Activated naive CD8-positive, alpha-beta T cell treated with anti-CD3 and anti-CD28 coated beads, Interleukin-2, amount 50 U/mL, for 24 hours (primary cell): ENCODE measurements at regions not wholly inside any gene's neighbourhood (a gene's known extent, or its start where the extent isn't known, plus 50 kb on each side); places are given as distances from the start of the nearest gene placed in this dataset.

Experiments used
- ATAC-seq: fragments of 150-1000 bp; cut with Tn5 transposase; one replicate; pipeline ENCODE4 v1.10.0; 2021
- DNase-seq: peaks from one replicate; pipeline ENCODE4 v3.0.0; 2021
- H3K27ac Mint-ChIP-seq: one replicate; pipeline ENCODE4 v1.8.0; 2021; ENCODE audit warnings: mild to moderate bottlenecking, mixed read lengths
- H3K27me3 Mint-ChIP-seq: one replicate; pipeline ENCODE4 v1.8.0; 2021; ENCODE audit warnings: mixed read lengths
- H3K36me3 Mint-ChIP-seq: one replicate; pipeline ENCODE4 v1.8.0; 2021; ENCODE audit warnings: low read depth, mixed read lengths
- H3K4me1 Mint-ChIP-seq: one replicate; pipeline ENCODE4 v1.8.0; 2021; ENCODE audit warnings: mixed read lengths
- H3K4me3 Mint-ChIP-seq: one replicate; pipeline ENCODE4 v1.8.0; 2021; ENCODE audit warnings: mild to moderate bottlenecking, moderate library complexity, mixed read lengths
- H3K9me3 Mint-ChIP-seq: one replicate; pipeline ENCODE4 v1.8.0; 2021; ENCODE audit warnings: mixed read lengths

DNA sequence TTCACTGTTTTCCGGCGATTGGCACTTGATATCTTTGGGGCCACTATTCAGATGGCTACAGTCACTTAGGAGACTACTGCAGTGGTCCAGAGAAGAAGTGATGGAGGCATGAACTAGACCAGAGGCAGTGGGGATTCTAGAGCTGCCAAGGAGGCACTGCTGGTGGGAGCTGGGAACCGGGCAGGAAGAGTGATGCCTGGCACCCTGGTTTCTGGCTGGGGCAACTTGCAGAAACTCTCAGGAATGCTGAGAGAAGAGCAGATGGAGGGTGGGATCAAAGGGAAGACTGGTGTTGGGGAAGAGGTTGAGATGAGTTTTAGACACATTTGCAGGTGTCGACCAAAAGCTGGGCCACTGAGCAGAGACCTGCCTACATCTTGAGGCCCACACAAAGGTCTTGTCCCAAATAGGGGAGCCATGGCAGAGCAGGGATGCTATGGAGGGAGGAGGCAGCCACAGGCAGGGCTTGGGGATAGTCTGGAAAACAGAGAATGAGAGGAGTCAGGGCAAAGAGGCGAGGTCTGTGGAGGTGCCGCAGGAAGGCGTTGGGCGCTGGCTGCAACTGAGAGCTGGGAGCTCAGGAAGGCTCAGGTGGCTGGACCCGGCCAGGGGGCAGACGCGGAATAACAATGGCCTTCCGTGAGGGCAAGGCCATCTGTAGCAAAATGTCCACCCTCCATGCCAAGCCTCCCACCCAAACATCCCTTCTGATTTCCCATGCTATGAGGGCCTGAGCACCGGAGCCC lies 118.9 kb downstream of the TOMM20 start:
- peak overlapping the region; percentile 91 for H3K27ac Mint-ChIP-seq
- DNase-seq (no peak), ATAC-seq (no peak)
- peaks cover 21% of the 10 kb centered on the region for H3K36me3 Mint-ChIP-seq
- peaks cover 16% of the 10 kb centered on the region for H3K9me3 Mint-ChIP-seq
- H3K4me1 Mint-ChIP-seq = peaks cover 97% of the 10 kb centered on the region
- H3K4me3 Mint-ChIP-seq = no peak overlapping the region
- H3K27me3 Mint-ChIP-seq = peaks cover 4% of the 10 kb centered on the region

DNA sequence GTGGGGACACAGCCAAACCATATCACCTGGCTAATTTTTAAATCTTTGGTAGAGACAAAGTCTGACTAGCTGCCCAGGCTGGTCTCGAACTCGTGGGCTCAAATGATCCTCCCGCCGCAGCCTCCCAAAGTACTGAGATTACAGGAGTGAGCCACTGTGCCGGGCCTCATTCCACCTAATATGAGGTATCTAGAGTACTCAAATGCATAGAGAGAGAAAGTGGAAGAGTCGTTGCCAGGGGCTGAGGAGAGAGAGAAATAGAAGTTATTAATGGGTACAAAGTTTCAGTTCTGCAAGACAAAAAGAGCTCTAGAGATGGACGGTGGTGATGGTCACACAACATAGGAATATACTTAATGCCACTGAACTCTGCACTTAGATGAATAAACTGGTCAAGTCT lies 119.6 kb downstream of the TOMM20 start:
- Mint-ChIP-seq H3K4me3 (no peak overlapping the region), H3K27ac (peak overlapping the region; percentile 32), H3K36me3 (peaks cover 21% of the 10 kb centered on the region), H3K4me1 (peaks cover 94% of the 10 kb centered on the region), H3K27me3 (peaks cover 4% of the 10 kb centered on the region), H3K9me3 (peaks cover 16% of the 10 kb centered on the region)
- no peak for DNase-seq
- ATAC-seq = no peak

DNA sequence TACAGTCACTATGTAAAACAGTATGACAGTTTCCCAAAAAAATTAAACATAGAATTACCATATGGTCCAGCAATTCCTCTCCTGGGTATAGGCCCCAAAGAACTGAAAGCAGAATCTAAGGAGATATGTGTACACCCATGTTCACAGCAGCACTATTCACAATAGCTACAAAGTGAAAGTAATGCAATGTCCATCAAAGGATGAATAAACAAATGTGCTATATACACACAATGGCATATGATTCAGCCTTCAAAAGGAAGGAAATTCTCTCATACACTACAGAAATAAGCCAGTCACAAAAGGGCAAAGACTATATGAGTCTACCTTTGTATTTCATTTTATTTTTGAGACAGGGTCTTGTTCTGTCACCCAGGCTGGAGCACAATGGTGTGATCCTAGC lies 120.4 kb downstream of the TOMM20 start:
- Mint-ChIP-seq H3K36me3 (peaks cover 21% of the 10 kb centered on the region), H3K9me3 (peaks cover 16% of the 10 kb centered on the region), H3K27ac (peak overlapping the region; percentile 83), H3K4me1 (peaks cover 88% of the 10 kb centered on the region), H3K27me3 (peaks cover 4% of the 10 kb centered on the region), H3K4me3 (no peak overlapping the region)
- no peak for DNase-seq
- ATAC-seq = no peak

DNA sequence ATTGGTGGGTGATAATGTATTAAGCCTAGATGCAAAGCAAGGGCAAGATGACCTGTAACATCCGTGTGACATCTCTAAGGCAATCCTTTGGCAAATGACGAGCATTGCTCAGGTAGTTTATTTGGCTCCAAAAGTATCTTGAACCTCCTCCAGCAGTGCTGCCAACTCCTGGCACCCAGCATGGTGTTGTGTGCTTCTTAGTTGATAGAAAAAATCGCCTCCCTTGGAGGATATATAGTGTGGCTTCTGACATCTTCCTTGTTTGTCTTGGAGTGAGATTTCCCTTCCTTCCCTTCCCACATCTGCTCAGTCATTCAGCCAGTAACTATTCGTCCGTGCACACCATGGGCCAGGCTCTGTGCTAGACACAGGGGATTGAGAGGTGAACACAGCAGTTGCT lies 121.8 kb downstream of the TOMM20 start:
- Mint-ChIP-seq H3K4me3 (no peak overlapping the region), H3K4me1 (peaks cover 85% of the 10 kb centered on the region), H3K9me3 (peaks cover 16% of the 10 kb centered on the region), H3K27ac (no peak overlapping the region), H3K36me3 (peaks cover 22% of the 10 kb centered on the region), H3K27me3 (peaks cover 3% of the 10 kb centered on the region)
- ATAC-seq (no peak), DNase-seq (no peak)

DNA sequence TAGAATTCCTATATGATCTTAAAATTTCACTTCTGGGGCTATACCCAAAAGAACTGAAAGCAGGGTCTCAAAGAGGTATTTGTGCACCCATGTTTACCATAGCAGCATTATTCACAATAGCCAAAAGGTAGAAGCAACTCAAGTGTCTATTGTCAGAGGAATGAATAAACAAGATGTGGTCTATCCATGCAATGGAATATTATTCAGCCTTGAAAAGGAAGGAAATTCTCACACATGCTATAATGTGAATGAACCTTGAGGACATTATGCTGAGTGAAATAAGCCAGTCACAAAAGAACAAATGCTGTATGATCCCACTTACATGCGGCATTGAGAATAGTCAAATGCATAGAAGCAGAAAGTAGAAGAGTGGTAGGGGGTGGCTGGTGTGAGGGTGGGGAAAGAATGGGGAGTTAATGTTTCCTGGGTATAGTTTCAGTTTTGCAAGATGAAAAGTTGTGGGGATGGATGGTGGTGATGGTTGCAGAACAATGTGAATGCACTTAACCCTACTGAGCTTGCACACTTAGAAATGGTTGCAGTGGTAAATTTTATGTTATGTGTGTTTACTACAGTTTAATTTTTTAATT lies 122.4 kb downstream of the TOMM20 start:
- H3K4me1 Mint-ChIP-seq = peaks cover 81% of the 10 kb centered on the region
- peaks cover 18% of the 10 kb centered on the region for H3K36me3 Mint-ChIP-seq
- ATAC-seq (peak; percentile 62), DNase-seq (no peak)
- H3K4me3 Mint-ChIP-seq = no peak overlapping the region
- H3K9me3 Mint-ChIP-seq = peaks cover 16% of the 10 kb centered on the region
- H3K27me3 Mint-ChIP-seq = no peaks in the 10 kb centered on the region
- H3K27ac Mint-ChIP-seq = peak overlapping the region; percentile 67

DNA sequence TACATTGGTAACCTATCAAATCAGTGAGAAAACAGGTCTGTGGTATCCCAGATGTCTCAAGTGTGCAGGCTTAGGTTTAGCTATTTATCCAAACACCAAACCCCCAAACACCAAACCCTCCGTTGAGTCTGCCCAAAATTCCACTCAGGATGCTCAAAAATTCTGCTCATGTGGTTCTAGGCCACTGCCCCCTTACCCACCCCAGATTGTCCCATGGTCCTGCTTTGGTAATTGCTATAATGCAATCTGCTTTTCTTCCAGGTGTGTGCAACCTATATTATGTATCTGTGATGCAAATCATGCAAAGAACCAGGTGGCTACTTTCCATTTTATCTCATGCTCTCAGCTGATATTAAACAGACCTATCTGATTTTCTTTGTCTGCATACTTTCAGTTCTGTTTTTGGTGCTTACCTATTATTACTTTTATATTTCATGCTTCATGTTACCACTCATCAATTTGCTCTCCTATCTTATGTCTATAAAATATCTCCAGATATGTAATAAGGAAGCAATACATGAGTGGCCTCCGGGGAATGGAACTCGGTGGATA lies 123.7 kb downstream of the TOMM20 start:
- Mint-ChIP-seq H3K27ac (peak overlapping the region; percentile 49), H3K27me3 (no peaks in the 10 kb centered on the region), H3K36me3 (peaks cover 18% of the 10 kb centered on the region), H3K4me3 (no peak overlapping the region), H3K4me1 (peaks cover 68% of the 10 kb centered on the region), H3K9me3 (peaks cover 16% of the 10 kb centered on the region)
- DNase-seq (no peak), ATAC-seq (no peak)

DNA sequence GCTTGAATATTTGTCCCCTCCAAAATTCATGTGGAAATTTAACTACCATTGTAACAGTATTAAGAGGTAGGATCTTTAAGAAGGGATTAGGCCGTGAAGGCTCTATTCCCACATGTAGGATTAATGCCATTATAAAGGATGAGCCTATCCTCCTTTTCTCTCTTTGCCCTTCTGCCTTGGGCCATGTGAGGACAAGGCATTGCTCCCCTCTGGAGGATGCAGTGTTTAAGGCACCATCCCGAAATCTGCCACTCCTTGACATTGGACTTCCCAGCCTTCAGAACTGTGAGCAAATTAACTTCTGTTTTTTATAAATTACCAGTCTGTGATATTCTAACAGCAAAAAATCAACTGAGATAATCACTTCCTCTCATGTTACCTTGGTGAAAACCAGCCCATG lies 124.4 kb downstream of the TOMM20 start:
- peaks cover 13% of the 10 kb centered on the region for H3K36me3 Mint-ChIP-seq
- peaks cover 16% of the 10 kb centered on the region for H3K9me3 Mint-ChIP-seq
- H3K27ac Mint-ChIP-seq = no peak overlapping the region
- DNase-seq (no peak), ATAC-seq (no peak)
- H3K4me1 Mint-ChIP-seq = peaks cover 61% of the 10 kb centered on the region
- no peak overlapping the region for H3K4me3 Mint-ChIP-seq
- no peaks in the 10 kb centered on the region for H3K27me3 Mint-ChIP-seq

DNA sequence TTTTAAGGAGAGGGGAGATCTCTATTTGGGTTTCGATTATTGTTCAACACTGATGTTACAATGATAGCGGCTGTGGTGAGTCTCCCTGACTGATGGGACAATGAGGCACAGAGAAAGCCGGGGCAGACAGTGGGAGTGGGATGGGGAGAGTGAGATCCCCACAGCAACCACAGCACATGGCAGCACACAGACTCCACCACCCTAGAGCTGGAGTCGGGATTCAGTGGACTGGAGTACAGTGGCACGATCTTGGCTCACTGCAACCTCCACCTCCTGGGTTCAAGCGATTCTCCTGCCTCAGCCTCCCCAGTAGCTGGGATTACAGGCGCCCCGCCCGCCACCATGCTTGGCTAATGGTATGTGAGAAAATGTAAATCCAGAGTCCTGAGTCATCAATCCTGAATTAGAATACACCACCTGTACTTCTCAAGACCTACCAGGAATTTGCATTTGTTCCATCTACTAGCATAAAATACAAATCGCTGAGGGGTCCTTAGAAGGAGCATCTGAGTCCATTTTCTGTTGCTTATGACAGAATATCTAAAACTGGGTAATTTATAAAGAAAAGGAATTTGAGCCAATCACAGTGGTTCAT lies 125.8 kb downstream of the TOMM20 start:
- DNase-seq = no peak
- peaks cover 47% of the 10 kb centered on the region for H3K4me1 Mint-ChIP-seq
- H3K36me3 Mint-ChIP-seq = peaks cover 4% of the 10 kb centered on the region
- H3K27me3 Mint-ChIP-seq = no peaks in the 10 kb centered on the region
- H3K4me3 Mint-ChIP-seq = no peak overlapping the region
- H3K9me3 Mint-ChIP-seq = peaks cover 8% of the 10 kb centered on the region
- ATAC-seq = no peak
- peak overlapping the region; percentile 39 for H3K27ac Mint-ChIP-seq

DNA sequence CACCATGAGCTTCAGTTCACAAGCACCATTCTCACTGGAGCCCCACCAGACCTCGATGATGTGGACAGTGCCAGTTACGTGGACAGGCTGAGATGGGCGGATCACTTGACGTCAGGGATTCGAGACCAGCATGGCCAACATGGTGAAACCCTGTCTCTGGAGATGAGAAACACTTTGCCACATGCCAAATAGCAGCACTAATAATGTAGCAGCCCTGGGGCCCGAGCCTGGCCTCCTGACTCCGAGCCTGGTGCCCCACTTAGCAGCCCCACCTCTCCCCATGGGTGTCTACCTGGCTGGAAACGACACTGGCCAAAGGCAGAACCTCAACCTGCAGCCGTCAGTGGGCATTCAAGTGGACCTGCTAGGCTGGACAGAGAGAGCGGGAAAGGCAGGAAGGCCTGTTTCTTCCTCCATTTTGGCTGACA lies 129.1 kb downstream of the TOMM20 start:
- Mint-ChIP-seq H3K27ac (peak overlapping the region; percentile 18), H3K36me3 (peaks cover 2% of the 10 kb centered on the region), H3K9me3 (no peaks in the 10 kb centered on the region), H3K4me3 (no peak overlapping the region), H3K4me1 (peaks cover 20% of the 10 kb centered on the region), H3K27me3 (no peaks in the 10 kb centered on the region)
- ATAC-seq (no peak), DNase-seq (no peak)

DNA sequence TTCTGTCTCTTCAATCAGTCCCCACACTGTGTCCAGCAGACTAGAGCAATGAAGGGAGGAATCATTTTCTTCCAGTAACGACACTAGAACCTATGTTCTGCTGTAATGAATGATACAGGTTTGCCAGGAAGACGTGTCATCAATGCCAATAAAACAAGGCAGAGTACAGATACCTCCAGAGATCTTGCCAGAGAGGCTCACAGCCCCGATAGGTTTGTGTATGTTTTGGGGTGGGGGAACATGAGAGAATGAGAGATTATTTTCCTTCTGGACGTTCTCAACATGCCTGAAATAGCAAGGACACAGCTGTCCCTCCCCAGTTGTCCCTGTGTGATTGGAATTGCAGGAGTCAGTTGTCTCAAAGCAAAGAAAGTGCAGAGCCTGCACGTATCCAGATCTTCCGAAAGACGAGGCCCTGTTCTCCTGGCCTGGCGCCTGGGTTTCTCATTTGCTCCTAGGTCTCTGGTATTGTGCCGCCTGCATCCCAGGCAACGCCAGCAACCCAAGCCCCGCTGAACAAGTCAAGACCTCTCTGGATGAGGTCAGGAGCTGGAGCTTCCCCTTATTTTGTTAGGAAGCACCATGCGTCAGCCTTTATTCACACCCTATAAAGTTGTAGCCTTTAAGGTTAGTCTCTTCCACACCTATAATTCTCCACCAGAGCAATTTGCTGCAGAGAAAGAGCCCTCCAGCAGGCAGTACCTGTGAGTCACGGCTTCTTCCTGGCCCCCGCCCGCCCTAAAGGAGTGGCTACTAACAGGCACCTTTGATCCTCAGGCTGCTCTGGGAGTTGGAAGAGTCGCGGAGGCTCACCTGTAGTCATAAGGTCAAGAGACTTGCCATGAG lies 130.5 kb downstream of the TOMM20 start:
- Mint-ChIP-seq H3K9me3 (no peaks in the 10 kb centered on the region), H3K4me3 (no peak overlapping the region), H3K27ac (no peak overlapping the region), H3K4me1 (peaks cover 26% of the 10 kb centered on the region), H3K36me3 (peaks cover 2% of the 10 kb centered on the region), H3K27me3 (no peaks in the 10 kb centered on the region)
- DNase-seq (no peak), ATAC-seq (no peak)

DNA sequence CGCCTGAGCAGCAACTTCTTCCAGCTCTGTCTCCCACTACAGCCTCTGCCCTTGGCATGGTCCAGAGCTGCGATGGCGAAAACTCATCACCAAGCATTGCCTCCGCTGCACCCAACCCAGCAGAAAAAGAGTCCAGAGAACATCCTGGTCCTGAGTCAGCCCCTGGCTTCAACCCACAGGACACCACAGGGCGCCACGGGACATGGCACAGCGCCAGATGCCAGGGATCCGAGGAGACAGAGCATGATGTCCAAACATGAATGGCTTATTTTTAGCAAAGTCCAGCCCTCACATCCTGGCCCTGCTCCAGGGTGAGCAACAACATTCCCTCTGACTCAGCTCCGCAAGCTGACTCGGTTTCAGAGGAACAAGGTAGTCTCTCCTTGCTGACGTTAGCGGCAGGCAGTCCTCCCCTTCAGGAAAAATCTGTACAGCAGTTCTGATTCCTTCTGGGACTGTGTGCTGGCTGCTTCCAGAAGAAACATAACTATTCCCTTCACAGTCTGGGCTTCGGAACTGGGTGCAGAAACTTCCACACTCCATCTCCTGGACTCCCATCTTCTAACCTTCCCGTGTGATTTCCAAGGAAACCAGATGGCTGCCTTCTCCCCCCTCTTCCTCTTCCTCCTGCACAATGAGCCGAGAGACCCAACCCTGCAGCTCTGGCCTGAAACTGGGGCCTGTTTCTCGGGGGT lies 131.3 kb downstream of the TOMM20 start:
- peaks cover 26% of the 10 kb centered on the region for H3K4me1 Mint-ChIP-seq
- H3K36me3 Mint-ChIP-seq = no peaks in the 10 kb centered on the region
- DNase-seq = no peak
- no peak for ATAC-seq
- H3K4me3 Mint-ChIP-seq = no peak overlapping the region
- H3K27me3 Mint-ChIP-seq = no peaks in the 10 kb centered on the region
- no peaks in the 10 kb centered on the region for H3K9me3 Mint-ChIP-seq
- H3K27ac Mint-ChIP-seq = no peak overlapping the region

DNA sequence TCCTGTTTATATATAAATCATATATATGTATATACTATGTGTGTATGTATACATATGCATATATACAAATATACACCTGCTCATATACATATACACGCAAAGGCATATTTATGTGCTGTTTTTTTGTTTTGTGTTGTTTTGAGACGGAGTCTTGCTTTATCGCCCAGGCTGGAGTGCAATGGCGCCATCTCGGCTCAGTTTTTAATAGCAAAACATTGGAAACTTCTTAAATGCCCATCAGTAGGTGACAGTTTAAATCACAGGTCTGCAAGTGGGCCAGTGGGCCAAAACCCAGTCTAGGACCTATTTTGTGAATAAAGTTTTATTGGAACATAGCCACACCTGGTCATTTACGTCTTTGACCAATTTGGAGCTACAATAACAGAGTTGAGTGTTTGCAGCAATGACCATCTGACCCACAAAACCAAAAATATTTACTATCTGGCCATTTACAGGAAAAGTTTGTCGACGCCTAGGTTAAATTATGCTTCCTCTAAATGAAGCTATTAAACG lies 132.3 kb downstream of the TOMM20 start:
- Mint-ChIP-seq H3K9me3 (no peaks in the 10 kb centered on the region), H3K27me3 (no peaks in the 10 kb centered on the region), H3K36me3 (no peaks in the 10 kb centered on the region), H3K4me1 (peaks cover 30% of the 10 kb centered on the region), H3K4me3 (no peak overlapping the region), H3K27ac (no peak overlapping the region)
- DNase-seq (no peak), ATAC-seq (no peak)

DNA sequence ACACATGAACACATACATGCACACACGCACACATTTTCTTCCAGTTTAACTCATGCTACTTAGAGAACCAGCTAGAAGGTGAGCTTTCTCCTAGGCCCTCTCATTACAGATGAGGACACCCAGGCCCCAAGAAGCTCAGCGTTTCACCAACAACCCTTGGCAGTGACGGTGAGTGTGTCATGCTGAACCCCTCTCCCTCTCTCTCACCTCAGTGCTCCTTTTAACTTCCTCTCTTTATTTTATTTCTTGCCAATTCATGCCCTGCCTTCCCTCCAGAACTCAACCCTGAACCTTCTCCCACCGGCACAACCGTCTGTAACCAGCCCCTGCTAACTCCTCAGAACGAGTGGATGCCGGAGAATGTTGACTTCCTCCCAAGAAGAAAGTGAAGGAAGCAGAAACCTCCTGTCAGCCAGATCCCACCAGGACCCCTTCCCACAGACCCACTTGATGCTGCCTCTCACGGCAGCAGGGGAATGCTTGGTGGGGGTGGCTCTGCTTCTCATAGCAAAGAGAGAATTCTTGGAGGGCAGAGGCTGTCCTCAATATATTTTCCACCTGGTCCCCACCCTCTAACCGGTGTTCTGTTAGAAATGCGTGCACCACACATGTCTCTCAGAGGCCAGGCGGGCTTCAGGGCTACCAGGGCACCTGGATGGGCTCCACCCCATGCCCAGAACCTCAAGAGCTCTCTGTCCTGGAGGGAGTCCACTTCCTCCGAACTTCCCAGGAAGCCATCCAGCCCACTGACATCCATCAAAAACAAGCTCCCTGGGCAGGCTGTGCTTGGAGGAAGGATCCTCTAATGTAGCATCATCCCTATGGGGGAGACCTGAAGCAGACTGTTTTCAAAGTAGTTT lies 134.0 kb downstream of the TOMM20 start:
- peaks cover 47% of the 10 kb centered on the region for H3K4me1 Mint-ChIP-seq
- ATAC-seq (no peak), DNase-seq (no peak)
- no peaks in the 10 kb centered on the region for H3K27me3 Mint-ChIP-seq
- H3K36me3 Mint-ChIP-seq = no peaks in the 10 kb centered on the region
- no peak overlapping the region for H3K27ac Mint-ChIP-seq
- H3K4me3 Mint-ChIP-seq = no peak overlapping the region
- no peaks in the 10 kb centered on the region for H3K9me3 Mint-ChIP-seq
